K562 (cell line): ENCODE measurements at regions not wholly inside any gene's neighbourhood (a gene's known extent, or its start where the extent isn't known, plus 50 kb on each side); places are given as distances from the start of the nearest gene placed in this dataset.
A peak's percentile ranks its signal among the peaks of the same experiment; 100 is the strongest.

ENCODE experiments used
- ATF7 ChIP-seq: fragments of 450-650 bp; IDR thresholded peaks from 2 replicates; pipeline ENCODE4 v1.7.1; 2014; ENCODE audit warnings: mild to moderate bottlenecking, moderate library complexity
- FUS ChIP-seq: fragments of 200-400 bp; formaldehyde crosslinking; optimal IDR thresholded peaks from 2 replicates; pipeline ENCODE3; 2017; ENCODE audit warnings: low read depth, low read length
- GABPB2 ChIP-seq: fragments of 250-450 bp; sonication (Bioruptor Pico); conservative IDR thresholded peaks from 2 replicates; pipeline ENCODE4 v1.5.1; 2021; ENCODE audit warnings: mild to moderate bottlenecking
- KLF13 ChIP-seq: fragments of 450-650 bp; IDR thresholded peaks from 2 replicates; pipeline ENCODE4 v1.6.1; 2016; ENCODE audit warnings: missing genetic modification characterization, low read depth, mild to moderate bottlenecking, missing compliant biosample characterization, moderate library complexity, borderline replicate concordance
- POLR2AphosphoS5 ChIP-seq: IDR thresholded peaks from 2 replicates; pipeline ENCODE4 v1.6.1; 2011; ENCODE audit warnings: mild to moderate bottlenecking, low read depth, low read length, moderate library complexity; ENCODE audit not compliant: control insufficient read depth, insufficient read depth
- PTBP1 ChIP-seq: fragments of 200-400 bp; formaldehyde crosslinking; IDR thresholded peaks from 2 replicates; pipeline ENCODE4 v1.6.1; 2017; ENCODE audit warnings: low read depth, low read length
- ZNF311 ChIP-seq: fragments of 250-450 bp; sonication (Bioruptor Pico); IDR thresholded peaks from 2 replicates; pipeline ENCODE4 v1.4.0; 2020; ENCODE audit warnings: mild to moderate bottlenecking, moderate library complexity
- ZNF583 ChIP-seq: fragments of 250-450 bp; sonication (Bioruptor Pico); IDR thresholded peaks from 2 replicates; pipeline ENCODE4 v1.4.0; 2020
- TF ChIP-seq, protein P1 (sequence below): sonication (generic); formaldehyde crosslinking; IDR thresholded peaks from 2 replicates; pipeline ENCODE4 v1.9.0; 2022; ENCODE audit warnings: mild to moderate bottlenecking, missing genetic modification reagents
- TF ChIP-seq, protein P2 (sequence below): fragments of 250-450 bp; sonication (Bioruptor Pico); IDR thresholded peaks from 2 replicates; pipeline ENCODE4 v1.5.1; 2021; ENCODE audit warnings: mild to moderate bottlenecking
- TF ChIP-seq, protein P3 (sequence below), 3 experiments: IDR thresholded peaks in 2 of 3; conservative IDR thresholded peaks in 1 of 3; 2 replicates each; pipeline ENCODE4 v1.5.1; 2011 to 2012; ENCODE audit warnings: low read length in 3 of 3, mild to moderate bottlenecking in 3 of 3, control low read depth in 2 of 3, improper control_type of control experiment in 1 of 3, inconsistent platforms in 1 of 3, low read depth in 1 of 3, mixed read lengths in 1 of 3, moderate library complexity in 1 of 3; ENCODE audit not compliant: insufficient read depth in 2 of 3

DNA sequence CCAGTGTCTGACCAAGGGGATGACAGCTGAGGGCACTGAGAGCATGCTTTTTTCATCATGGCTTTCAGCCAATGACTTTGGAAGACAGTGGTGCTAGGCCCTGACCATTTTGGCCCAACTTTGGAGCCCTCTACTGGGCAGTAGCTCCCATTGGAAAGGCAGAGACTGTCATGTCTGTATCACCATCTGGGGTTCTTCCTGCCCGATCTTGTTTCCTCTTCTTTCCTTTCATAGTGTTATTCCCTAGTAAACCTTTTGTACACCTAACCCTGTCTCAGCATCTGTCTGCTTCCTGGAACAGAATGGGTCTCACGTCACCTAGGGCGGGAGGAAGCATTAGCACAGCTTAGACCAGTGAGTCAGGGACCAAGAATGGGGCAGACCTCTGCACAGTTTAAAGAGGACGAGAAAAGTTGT lies 97.4 kb upstream of the MAST4 start:
- TF ChIP-seq KLF13, result no peak
- TF ChIP-seq, protein P1, sequence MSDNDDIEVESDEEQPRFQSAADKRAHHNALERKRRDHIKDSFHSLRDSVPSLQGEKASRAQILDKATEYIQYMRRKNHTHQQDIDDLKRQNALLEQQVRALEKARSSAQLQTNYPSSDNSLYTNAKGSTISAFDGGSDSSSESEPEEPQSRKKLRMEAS, result no peak
- TF ChIP-seq POLR2AphosphoS5, result no peak
- TF ChIP-seq, protein P2, sequence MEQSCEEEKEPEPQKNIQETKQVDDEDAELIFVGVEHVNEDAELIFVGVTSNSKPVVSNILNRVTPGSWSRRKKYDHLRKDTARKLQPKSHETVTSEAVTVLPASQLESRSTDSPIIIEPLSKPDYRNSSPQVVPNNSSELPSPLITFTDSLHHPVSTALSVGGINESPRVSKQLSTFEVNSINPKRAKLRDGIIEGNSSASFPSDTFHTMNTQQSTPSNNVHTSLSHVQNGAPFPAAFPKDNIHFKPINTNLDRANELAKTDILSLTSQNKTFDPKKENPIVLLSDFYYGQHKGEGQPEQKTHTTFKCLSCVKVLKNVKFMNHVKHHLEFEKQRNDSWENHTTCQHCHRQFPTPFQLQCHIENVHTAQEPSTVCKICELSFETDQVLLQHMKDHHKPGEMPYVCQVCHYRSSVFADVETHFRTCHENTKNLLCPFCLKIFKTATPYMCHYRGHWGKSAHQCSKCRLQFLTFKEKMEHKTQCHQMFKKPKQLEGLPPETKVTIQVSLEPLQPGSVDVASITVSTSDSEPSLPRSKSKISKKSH (CRISPR knock-in tag), result no peak
- no peak for TF ChIP-seq FUS
- no peak for TF ChIP-seq PTBP1
- no peak for TF ChIP-seq ZNF583 (CRISPR knock-in tag)
- TF ChIP-seq ZNF311 (CRISPR knock-in tag), result no peak
- TF ChIP-seq, protein P3, sequence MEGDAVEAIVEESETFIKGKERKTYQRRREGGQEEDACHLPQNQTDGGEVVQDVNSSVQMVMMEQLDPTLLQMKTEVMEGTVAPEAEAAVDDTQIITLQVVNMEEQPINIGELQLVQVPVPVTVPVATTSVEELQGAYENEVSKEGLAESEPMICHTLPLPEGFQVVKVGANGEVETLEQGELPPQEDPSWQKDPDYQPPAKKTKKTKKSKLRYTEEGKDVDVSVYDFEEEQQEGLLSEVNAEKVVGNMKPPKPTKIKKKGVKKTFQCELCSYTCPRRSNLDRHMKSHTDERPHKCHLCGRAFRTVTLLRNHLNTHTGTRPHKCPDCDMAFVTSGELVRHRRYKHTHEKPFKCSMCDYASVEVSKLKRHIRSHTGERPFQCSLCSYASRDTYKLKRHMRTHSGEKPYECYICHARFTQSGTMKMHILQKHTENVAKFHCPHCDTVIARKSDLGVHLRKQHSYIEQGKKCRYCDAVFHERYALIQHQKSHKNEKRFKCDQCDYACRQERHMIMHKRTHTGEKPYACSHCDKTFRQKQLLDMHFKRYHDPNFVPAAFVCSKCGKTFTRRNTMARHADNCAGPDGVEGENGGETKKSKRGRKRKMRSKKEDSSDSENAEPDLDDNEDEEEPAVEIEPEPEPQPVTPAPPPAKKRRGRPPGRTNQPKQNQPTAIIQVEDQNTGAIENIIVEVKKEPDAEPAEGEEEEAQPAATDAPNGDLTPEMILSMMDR (IDR thresholded peaks at IDR 0.05 in 2 of 3, conservative IDR thresholded peaks at IDR 0.05 in 1 of 3; ENCODE audit: insufficient read depth in 2 of 3, low read depth in 1 of 3, low read length in 3 of 3), result peak; percentile 31 to 49 (median 43); a peak in 5 of 6 replicates
- no peak for TF ChIP-seq GABPB2 (CRISPR knock-in tag)
- TF ChIP-seq ATF7, result no peak
